OCI-LY7 (cell line): ENCODE measurements at regions not wholly inside any gene's neighbourhood (a gene's known extent, or its start where the extent isn't known, plus 50 kb on each side); places are given as distances from the start of the nearest gene placed in this dataset.

ENCODE experiments used
- BruUV-seq: library from RNA; stranded (reverse); fragments of 400-500 nt; replicated peaks from 2 replicates; lab custom pipeline; 2021; lab: Mats Ljungman, UMichigan
- CTCF ChIA-PET: fragments of 300-600 bp; sonication (Branson Sonifier 250); formaldehyde crosslinking; loops from one replicate; lab custom pipeline; 2022; ENCODE audit warnings: antibody characterized with exemption; ENCODE audit not compliant: unreplicated experiment; lab: Charles Lee
- POLR2A ChIA-PET: fragments of 300-600 bp; sonication (Branson Sonifier 250); formaldehyde crosslinking; loops from one replicate; lab custom pipeline; 2022; ENCODE audit warnings: antibody characterized with exemption; lab: Charles Lee
- DNase-seq: peaks from one replicate; pipeline ENCODE4 v3.0.0-alpha.2; 2015; ENCODE audit warnings: low spot score
- H2AFZ ChIP-seq: fragments of 200-600 bp; sonication (generic), shearing (Covaris generic); 2 replicates; pipeline ENCODE4 v1.6.1; 2014; ENCODE audit warnings: mild to moderate bottlenecking, antibody characterized with exemption, low read length, moderate library complexity
- H3K27ac ChIP-seq: fragments of 200-600 bp; sonication (generic); 2 replicates; pipeline ENCODE4 v1.5.1; 2014; ENCODE audit warnings: mixed run types, low read depth, mild to moderate bottlenecking, moderate library complexity, low read length, inconsistent platforms; ENCODE audit not compliant: poor library complexity, severe bottlenecking
- H3K36me3 ChIP-seq: fragments of 200-600 bp; sonication (generic); 2 replicates; pipeline ENCODE4 v1.6.1; 2014; ENCODE audit warnings: mild to moderate bottlenecking, antibody characterized with exemption, low read length, moderate library complexity, mixed read lengths; ENCODE audit not compliant: insufficient read depth
- H3K4me1 ChIP-seq: fragments of 200-600 bp; sonication (generic); 2 replicates; pipeline ENCODE4 v1.5.1; 2014; ENCODE audit warnings: mild to moderate bottlenecking, low read length; ENCODE audit not compliant: insufficient read depth, poor library complexity, severe bottlenecking
- H3K4me2 ChIP-seq: fragments of 200-600 bp; sonication (generic); 2 replicates; pipeline ENCODE4 v1.6.1; 2014; ENCODE audit warnings: mild to moderate bottlenecking, low read length
- H3K4me3 ChIP-seq: fragments of 200-600 bp; sonication (generic); 2 replicates; pipeline ENCODE4 v1.5.1; 2014; ENCODE audit warnings: mild to moderate bottlenecking, low read depth, low read length; ENCODE audit not compliant: poor library complexity, severe bottlenecking
- H3K79me2 ChIP-seq: fragments of 200-600 bp; sonication (generic); 2 replicates; pipeline ENCODE4 v1.6.1; 2016; ENCODE audit warnings: low read depth, mild to moderate bottlenecking, low read length, moderate library complexity, mixed read lengths; ENCODE audit not compliant: insufficient read depth
- H3K9me2 ChIP-seq: fragments of 200-600 bp; sonication (generic); 2 replicates; pipeline ENCODE4 v1.6.1; 2016; ENCODE audit warnings: mild to moderate bottlenecking, low read length, mixed read lengths; ENCODE audit not compliant: insufficient read depth
- H3K9me3 ChIP-seq: fragments of 200-600 bp; sonication (generic); 2 replicates; pipeline ENCODE4 v1.6.1; 2014; ENCODE audit warnings: mild to moderate bottlenecking, mixed run types, low read length, mixed read lengths
- H4K20me1 ChIP-seq: fragments of 200-600 bp; sonication (generic); 2 replicates; pipeline ENCODE4 v1.6.1; 2014; ENCODE audit warnings: mild to moderate bottlenecking, antibody characterized with exemption, low read length, moderate library complexity, mixed read lengths; ENCODE audit not compliant: insufficient read depth
- EZH2phosphoT487 ChIP-seq: fragments of 200-600 bp; sonication (generic); IDR thresholded peaks from 2 replicates; pipeline ENCODE4 v1.6.1; 2018; ENCODE audit warnings: low read depth, borderline replicate concordance, mild to moderate bottlenecking, mixed run types, antibody characterized with exemption, low read length, moderate library complexity, mixed read lengths
- intact Hi-C: fragments of 100-400 bp; cut with micrococcal nuclease; formaldehyde crosslinking; loops from one replicate; pipeline ENCODE4 v1.10.0; 2022; ENCODE audit not compliant: unreplicated experiment
- TF ChIP-seq, protein P1 (sequence below): fragments of 200-600 bp; sonication (generic); conservative IDR thresholded peaks from 2 replicates; pipeline ENCODE4 v1.5.1; 2014; ENCODE audit warnings: mild to moderate bottlenecking, antibody characterized with exemption, low read length, moderate library complexity, mixed read lengths

DNA sequence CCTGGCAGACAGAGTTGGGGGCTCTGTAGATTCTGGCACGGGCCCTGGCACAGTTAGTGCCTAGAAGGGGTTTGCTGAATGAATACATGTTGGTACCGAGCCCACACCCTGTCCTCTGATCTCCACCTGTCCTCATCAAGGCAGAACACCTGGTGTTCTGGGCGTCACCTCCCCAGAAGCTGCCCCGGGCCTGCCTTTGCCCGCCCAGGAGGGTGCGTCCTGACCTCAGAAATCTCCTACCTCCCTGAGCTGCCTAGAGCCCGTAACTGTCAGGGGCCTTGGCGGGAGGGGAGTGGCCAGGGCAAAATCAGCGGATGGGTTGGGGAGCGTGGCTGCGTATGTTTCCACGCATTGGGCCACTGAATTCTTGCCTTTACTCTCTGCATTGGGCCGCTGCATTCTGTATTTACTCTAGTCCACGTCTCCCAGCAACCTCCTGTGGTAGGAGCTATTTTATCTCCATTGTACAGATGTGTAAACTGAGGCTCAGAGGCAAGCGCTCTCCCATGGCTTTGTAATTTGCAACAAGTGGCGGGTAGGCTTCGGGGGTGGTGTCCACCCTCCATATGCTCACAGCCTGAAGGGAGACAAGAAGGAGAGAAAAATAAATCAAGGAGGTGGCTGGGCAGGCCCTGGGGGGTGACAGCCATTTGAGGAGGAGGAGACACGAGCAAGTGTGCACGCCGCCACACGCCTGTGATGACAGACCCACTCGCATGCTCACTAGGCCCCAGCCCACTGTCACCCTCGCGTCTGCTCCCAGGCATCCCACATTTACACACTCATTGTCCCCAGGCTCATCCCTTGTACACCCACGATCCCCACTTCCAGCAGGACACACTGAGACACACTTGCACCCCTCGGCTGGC is 95.7 kb upstream of the WNT4 start:
- Histone ChIP-seq H3K9me2 (no peaks in the 10 kb centered on the region), H3K36me3 (no peaks in the 10 kb centered on the region), H3K9me3 (no peaks in the 10 kb centered on the region), H2AFZ (no peak overlapping the region), H4K20me1 (no peaks in the 10 kb centered on the region), H3K79me2 (no peaks in the 10 kb centered on the region), H3K4me3 (no peak overlapping the region), H3K27ac (no peak overlapping the region), H3K4me2 (no peak overlapping the region), H3K4me1 (no peaks in the 10 kb centered on the region)
- no TSS peak for BruUV-seq
- intact Hi-C loops: no loop called here
- ChIA-PET CTCF (no interaction called here), POLR2A (no interaction called here)
- no peak for DNase-seq
- no peak for TF ChIP-seq EZH2phosphoT487
- TF ChIP-seq, protein P1, sequence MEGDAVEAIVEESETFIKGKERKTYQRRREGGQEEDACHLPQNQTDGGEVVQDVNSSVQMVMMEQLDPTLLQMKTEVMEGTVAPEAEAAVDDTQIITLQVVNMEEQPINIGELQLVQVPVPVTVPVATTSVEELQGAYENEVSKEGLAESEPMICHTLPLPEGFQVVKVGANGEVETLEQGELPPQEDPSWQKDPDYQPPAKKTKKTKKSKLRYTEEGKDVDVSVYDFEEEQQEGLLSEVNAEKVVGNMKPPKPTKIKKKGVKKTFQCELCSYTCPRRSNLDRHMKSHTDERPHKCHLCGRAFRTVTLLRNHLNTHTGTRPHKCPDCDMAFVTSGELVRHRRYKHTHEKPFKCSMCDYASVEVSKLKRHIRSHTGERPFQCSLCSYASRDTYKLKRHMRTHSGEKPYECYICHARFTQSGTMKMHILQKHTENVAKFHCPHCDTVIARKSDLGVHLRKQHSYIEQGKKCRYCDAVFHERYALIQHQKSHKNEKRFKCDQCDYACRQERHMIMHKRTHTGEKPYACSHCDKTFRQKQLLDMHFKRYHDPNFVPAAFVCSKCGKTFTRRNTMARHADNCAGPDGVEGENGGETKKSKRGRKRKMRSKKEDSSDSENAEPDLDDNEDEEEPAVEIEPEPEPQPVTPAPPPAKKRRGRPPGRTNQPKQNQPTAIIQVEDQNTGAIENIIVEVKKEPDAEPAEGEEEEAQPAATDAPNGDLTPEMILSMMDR: no peak

DNA sequence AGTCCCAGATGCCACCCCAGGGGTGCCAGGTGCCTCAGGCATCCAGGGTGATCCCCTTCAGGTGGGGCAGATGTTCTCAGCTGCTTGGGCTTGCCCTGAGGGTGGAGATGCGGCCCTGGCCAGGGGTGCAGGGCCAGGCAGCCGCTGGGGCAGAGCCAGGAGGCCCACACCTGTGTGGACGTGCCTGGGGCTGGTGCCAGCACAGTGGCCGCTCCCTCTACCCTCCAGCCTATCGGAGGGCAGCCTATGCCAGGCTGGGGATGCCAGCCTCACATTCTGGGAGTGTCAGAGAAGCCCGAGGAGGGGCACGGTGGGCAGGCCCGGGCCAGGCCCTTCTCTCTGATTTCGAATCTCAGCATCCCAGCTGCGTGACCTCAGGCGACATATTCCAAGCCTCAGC is 96.5 kb upstream of the WNT4 start:
- TF ChIP-seq, protein P1: no peak
- no peak for TF ChIP-seq EZH2phosphoT487
- ChIA-PET CTCF (no interaction called here), POLR2A (no interaction called here)
- H3K27ac ChIP-seq: no peak overlapping the region
- no TSS peak for BruUV-seq
- DNase-seq: no peak
- H3K9me3 ChIP-seq: no peaks in the 10 kb centered on the region
- H3K79me2 ChIP-seq: no peaks in the 10 kb centered on the region
- H3K36me3 ChIP-seq: no peaks in the 10 kb centered on the region
- no peaks in the 10 kb centered on the region for H3K9me2 ChIP-seq
- no peaks in the 10 kb centered on the region for H3K4me1 ChIP-seq
- H3K4me3 ChIP-seq: no peak overlapping the region
- no peak overlapping the region for H2AFZ ChIP-seq
- H3K4me2 ChIP-seq: no peak overlapping the region
- H4K20me1 ChIP-seq: no peaks in the 10 kb centered on the region
- intact Hi-C loops: no loop called here

DNA sequence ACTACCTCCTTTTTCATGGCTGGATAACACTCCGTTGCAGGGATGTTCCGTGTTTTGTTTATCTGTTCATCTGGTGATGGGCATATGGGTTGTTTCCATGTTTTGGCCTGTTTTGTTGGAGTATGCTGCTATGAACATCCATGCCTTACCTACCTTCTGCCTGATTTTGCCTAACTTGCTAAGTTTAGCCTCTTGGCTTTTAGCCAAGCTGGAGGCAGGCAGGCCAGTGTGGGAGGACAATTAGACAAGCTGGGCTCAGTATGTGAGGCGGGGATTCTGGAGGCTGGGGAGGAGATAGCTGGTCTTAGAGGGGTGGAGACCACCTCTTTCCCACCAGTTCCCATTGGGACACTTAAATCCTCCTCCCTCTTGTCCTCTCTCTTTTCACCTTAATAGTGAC is 98.4 kb upstream of the WNT4 start:
- Histone ChIP-seq H3K4me3 (no peak overlapping the region), H3K27ac (no peak overlapping the region), H3K4me2 (no peak overlapping the region), H2AFZ (no peak overlapping the region), H4K20me1 (no peaks in the 10 kb centered on the region), H3K9me3 (no peaks in the 10 kb centered on the region), H3K4me1 (no peaks in the 10 kb centered on the region), H3K36me3 (no peaks in the 10 kb centered on the region), H3K9me2 (no peaks in the 10 kb centered on the region), H3K79me2 (no peaks in the 10 kb centered on the region)
- intact Hi-C loops: no loop called here
- TF ChIP-seq, protein P1: no peak
- ChIA-PET CTCF (no interaction called here), POLR2A (no interaction called here)
- no peak for DNase-seq
- BruUV-seq: no TSS peak
